Activated B cell treated with CpG ODN at 0.5 μM for 24 hours (primary cell): ENCODE measurements at regions not wholly inside any gene's neighbourhood (a gene's known extent, or its start where the extent isn't known, plus 50 kb on each side); places are given as distances from the start of the nearest gene placed in this dataset.

Experiments
- ATAC-seq: fragments of 200-7000 bp; cut with Tn5 transposase; one replicate; pipeline ENCODE4 v1.10.0; 2021; ENCODE audit warnings: low read depth, mild to moderate bottlenecking, moderate library complexity
- CTCF ChIA-PET: fragments of 350-600 bp; sonication (Branson Sonifier 250); formaldehyde crosslinking; loops from one replicate; lab custom pipeline; 2021; ENCODE audit warnings: antibody characterized with exemption; lab: Charles Lee
- POLR2A ChIA-PET: fragments of 350-600 bp; sonication (Branson Sonifier 250); formaldehyde crosslinking; loops from one replicate; lab custom pipeline; 2021; ENCODE audit warnings: antibody characterized with exemption; lab: Charles Lee
- DNase-seq: peaks from one replicate; pipeline ENCODE4 v3.0.0; 2022
- H3K27ac Mint-ChIP-seq: one replicate; pipeline ENCODE4 v1.8.0; 2020; ENCODE audit warnings: mixed read lengths
- H3K27me3 Mint-ChIP-seq: one replicate; pipeline ENCODE4 v1.8.0; 2021; ENCODE audit warnings: mixed read lengths
- H3K36me3 Mint-ChIP-seq: one replicate; pipeline ENCODE4 v1.8.0; 2021; ENCODE audit warnings: low read depth, mixed read lengths
- H3K4me1 Mint-ChIP-seq: one replicate; pipeline ENCODE4 v1.8.0; 2021; ENCODE audit warnings: mixed read lengths
- H3K4me3 Mint-ChIP-seq: one replicate; pipeline ENCODE4 v1.8.0; 2020; ENCODE audit warnings: mild to moderate bottlenecking, mixed read lengths
- H3K9me3 Mint-ChIP-seq: one replicate; pipeline ENCODE4 v1.8.0; 2020; ENCODE audit warnings: mixed read lengths
- CTCF ChIP-seq: fragments of 200-600 bp; IDR thresholded peaks from one replicate; pipeline ENCODE4 v1.8.0; 2022; ENCODE audit warnings: antibody characterized with exemption, mild to moderate bottlenecking
- intact Hi-C: fragments of 100-400 bp; cut with micrococcal nuclease; formaldehyde crosslinking; loops from one replicate; pipeline ENCODE4 v1.15.1; 2024

DNA sequence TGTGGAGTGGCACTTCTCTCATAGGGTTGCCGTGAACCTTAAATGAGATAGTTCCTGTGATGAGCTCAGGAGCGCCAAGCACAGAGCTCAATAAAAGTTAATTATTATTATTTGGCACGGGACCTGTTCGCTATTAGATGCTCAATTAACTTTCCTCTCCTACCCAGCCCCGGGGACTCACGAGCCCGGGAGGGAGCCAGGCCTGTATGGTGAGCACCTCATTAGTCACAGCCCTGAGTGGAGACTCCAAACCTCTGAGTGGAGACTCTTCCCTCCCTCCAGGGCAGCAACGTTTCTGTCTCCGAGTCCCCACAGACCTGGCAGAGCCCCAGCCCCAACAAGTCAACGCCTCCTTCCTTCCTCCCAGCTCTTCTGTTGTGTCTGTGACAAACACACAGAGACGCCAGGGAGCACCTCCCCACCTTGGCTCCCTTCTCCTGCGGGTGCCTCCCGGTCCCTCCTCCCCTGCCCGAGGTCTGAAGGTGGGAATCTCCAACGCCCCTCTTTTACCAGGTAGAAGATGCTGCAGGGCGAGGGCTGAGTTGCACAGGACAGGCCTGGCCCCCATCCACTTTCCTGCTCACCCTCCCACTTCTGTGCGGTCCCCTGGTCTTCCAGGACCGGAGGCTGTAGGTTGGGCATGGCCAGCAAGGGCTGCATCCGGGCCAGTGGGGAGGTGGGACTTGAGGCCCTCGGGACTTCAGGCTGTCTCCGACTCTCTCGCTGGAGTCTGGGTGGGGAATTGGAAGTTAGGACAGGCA is 52.7 kb upstream of the ODC1 start:
- Mint-ChIP-seq H3K36me3 (no peaks in the 10 kb centered on the region), H3K4me3 (no peak overlapping the region), H3K9me3 (no peaks in the 10 kb centered on the region), H3K27ac (no peak overlapping the region), H3K27me3 (peaks cover 26% of the 10 kb centered on the region), H3K4me1 (no peaks in the 10 kb centered on the region)
- ChIA-PET CTCF (no interaction called here), POLR2A (no interaction called here)
- no peak for DNase-seq
- no peak for ATAC-seq
- no peak for TF ChIP-seq CTCF
- intact Hi-C loops: no loop called here

- H3K36me3 Mint-ChIP-seq: no peaks in the 10 kb centered on the region
- POLR2A ChIA-PET: no interaction called here
- no peak overlapping the region for H3K4me3 Mint-ChIP-seq
- ATAC-seq (no peak), DNase-seq (no peak)
- no peak overlapping the region for H3K27ac Mint-ChIP-seq
- peaks cover 2% of the 10 kb centered on the region for H3K4me1 Mint-ChIP-seq
- CTCF ChIA-PET: no interaction called here
- H3K27me3 Mint-ChIP-seq: peaks cover 26% of the 10 kb centered on the region
- TF ChIP-seq CTCF: no peak
- intact Hi-C loops: no loop called here
- H3K9me3 Mint-ChIP-seq: no peaks in the 10 kb centered on the region
Measured at GRCh38 chr2:10499911-10500521, 51.9 kb upstream of the ODC1 start.

DNA sequence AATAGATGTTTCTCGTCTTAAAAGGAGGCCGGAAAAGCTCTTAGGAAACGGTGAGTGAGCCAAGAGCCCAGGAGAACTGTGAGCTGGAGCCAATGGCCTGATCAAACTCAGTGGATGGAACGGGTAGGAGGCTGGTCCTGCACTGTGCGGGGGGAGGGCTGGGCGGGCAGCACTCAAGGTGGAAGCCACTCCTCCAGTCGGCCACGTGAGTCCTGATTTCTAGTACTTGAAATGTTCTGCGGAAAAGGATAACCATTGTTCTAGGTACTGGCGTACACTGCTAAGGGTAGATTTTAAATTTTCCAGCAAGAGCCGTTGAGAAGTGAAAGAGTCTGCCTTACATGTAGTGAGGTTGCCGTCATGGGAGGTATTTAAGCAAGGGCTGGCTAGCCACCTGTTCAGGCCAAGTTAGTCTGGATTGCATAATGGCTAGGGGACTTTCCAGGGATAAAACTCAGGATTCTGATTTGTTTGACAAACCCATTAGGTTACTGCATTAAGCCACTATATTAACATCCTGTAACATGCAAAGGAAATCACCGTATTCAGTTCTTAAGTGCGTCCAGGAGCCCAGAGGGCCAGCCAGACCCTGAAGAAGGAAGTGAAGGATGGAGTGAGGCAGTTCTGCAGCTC is 51.3 kb upstream of the ODC1 start:
- Mint-ChIP-seq H3K27ac (no peak overlapping the region), H3K36me3 (no peaks in the 10 kb centered on the region), H3K27me3 (peaks cover 26% of the 10 kb centered on the region), H3K4me3 (no peak overlapping the region), H3K9me3 (no peaks in the 10 kb centered on the region), H3K4me1 (peaks cover 3% of the 10 kb centered on the region)
- CTCF ChIA-PET: no interaction called here
- TF ChIP-seq CTCF: no peak
- intact Hi-C loops: no loop called here
- no peak for DNase-seq
- POLR2A ChIA-PET: no interaction called here
- ATAC-seq: no peak

GRCh38 chr2:10498525-10499274 is 50.6 kb upstream of the ODC1 start:
- intact Hi-C loops: no loop called here
- H3K4me1 Mint-ChIP-seq: peaks cover 9% of the 10 kb centered on the region
- DNase-seq: no peak

More at GRCh38 chr2:10498525-10499274, 50.6 kb upstream of the ODC1 start:
- POLR2A ChIA-PET: interaction anchor here (1.3 kb wide), 1 partner anchor 50 kb away, joined by 3 read pairs; no protein-coding TSS in a partner anchor
- H3K4me3 Mint-ChIP-seq: no peak overlapping the region
- no peak for ATAC-seq
- CTCF ChIA-PET: no interaction called here
- H3K36me3 Mint-ChIP-seq: no peaks in the 10 kb centered on the region
- H3K9me3 Mint-ChIP-seq: no peaks in the 10 kb centered on the region
- H3K27me3 Mint-ChIP-seq: peaks cover 26% of the 10 kb centered on the region
- no peak for TF ChIP-seq CTCF
- H3K27ac Mint-ChIP-seq: no peak overlapping the region
